IMR-90 (cell line): ENCODE measurements at regions not wholly inside any gene's neighbourhood (a gene's known extent, or its start where the extent isn't known, plus 50 kb on each side); places are given as distances from the start of the nearest gene placed in this dataset.

ENCODE experiments used
- ATAC-seq: fragments of 200-7000 bp; cut with Tn5 transposase; 2 replicates; pipeline ENCODE4 v1.9.1; 2020; ENCODE audit warnings: low read depth, mild to moderate bottlenecking, moderate library complexity
- BruUV-seq: library from RNA; stranded (reverse); fragments of 400-500 nt; replicated peaks from 2 replicates; lab custom pipeline; 2021; lab: Mats Ljungman, UMichigan
- CTCF ChIA-PET: fragments of 300-600 bp; formaldehyde crosslinking; extraction: SDS; loops from one replicate; lab custom pipeline; 2021; ENCODE audit warnings: antibody characterized with exemption; lab: Yijun Ruan, JAX
- POLR2A ChIA-PET: fragments of 300-600 bp; sonication (Branson Sonifier 250); formaldehyde crosslinking; loops from one replicate; lab custom pipeline; 2022; ENCODE audit warnings: antibody characterized with exemption; ENCODE audit not compliant: unreplicated experiment; lab: Charles Lee
- DNase-seq: peaks from one replicate; pipeline ENCODE4 v3.0.0; 2013
- H2AFZ ChIP-seq: replicated peaks from 2 replicates; pipeline ENCODE3; 2013; ENCODE audit warnings: low read length, mild to moderate bottlenecking; ENCODE audit not compliant: poor library complexity
- H2AK5ac ChIP-seq: 2 replicates; pipeline ENCODE4 v1.6.1; 2013; ENCODE audit warnings: low read depth, low read length, inconsistent platforms
- H2AK9ac ChIP-seq: replicated peaks from 2 replicates; pipeline ENCODE3; 2013; ENCODE audit warnings: mild to moderate bottlenecking, low read depth, low read length, moderate library complexity; ENCODE audit not compliant: poor library complexity
- H2BK120ac ChIP-seq: 2 replicates; pipeline ENCODE4 v1.6.1; 2013; ENCODE audit warnings: low read depth, low read length, inconsistent platforms
- H2BK15ac ChIP-seq: 3 replicates; pipeline ENCODE4 v1.6.1; 2013; ENCODE audit warnings: low read depth, low read length, inconsistent platforms
- H2BK20ac ChIP-seq: 2 replicates; pipeline ENCODE4 v1.6.1; 2013; ENCODE audit warnings: low read depth, mild to moderate bottlenecking, inconsistent platforms, low read length, moderate library complexity
- H2BK5ac ChIP-seq: 2 replicates; pipeline ENCODE4 v1.6.1; 2013; ENCODE audit warnings: mild to moderate bottlenecking, low read depth, low read length, inconsistent platforms; ENCODE audit not compliant: poor library complexity, severe bottlenecking
- H3K14ac ChIP-seq: replicated peaks from 2 replicates; pipeline ENCODE4 v1.6.1; 2013; ENCODE audit warnings: low read depth, low read length, inconsistent platforms
- H3K18ac ChIP-seq: 2 replicates; pipeline ENCODE4 v1.6.1; 2013; ENCODE audit warnings: low read depth, low read length, control low read depth
- H3K23ac ChIP-seq: 2 replicates; pipeline ENCODE4 v1.6.1; 2013; ENCODE audit warnings: low read depth, low read length, inconsistent platforms
- H3K27ac ChIP-seq: 2 replicates; pipeline ENCODE4 v1.5.1; 2013; ENCODE audit warnings: mild to moderate bottlenecking, control low read depth, low read length; ENCODE audit not compliant: insufficient read depth
- H3K27me3 ChIP-seq: 2 replicates; pipeline ENCODE4 v1.6.1; 2013; ENCODE audit warnings: low read length; ENCODE audit not compliant: control insufficient read depth, insufficient read depth
- H3K36me3 ChIP-seq: 2 replicates; pipeline ENCODE4 v1.6.1; 2013; ENCODE audit warnings: low read length, mixed read lengths; ENCODE audit not compliant: control insufficient read depth, insufficient read depth
- H3K4ac ChIP-seq: 2 replicates; pipeline ENCODE4 v1.6.1; 2013; ENCODE audit warnings: low read depth, low read length, inconsistent platforms
- H3K4me1 ChIP-seq: 2 replicates; pipeline ENCODE4 v1.6.1; 2013; ENCODE audit warnings: low read length, mixed read lengths; ENCODE audit not compliant: control insufficient read depth, insufficient read depth
- H3K4me2 ChIP-seq: 2 replicates; pipeline ENCODE4 v1.6.1; 2013; ENCODE audit warnings: low read depth, mild to moderate bottlenecking, control low read depth, low read length, moderate library complexity
- H3K4me3 ChIP-seq: 2 replicates; pipeline ENCODE4 v1.5.1; 2013; ENCODE audit warnings: low read depth, mild to moderate bottlenecking, control low read depth, low read length, moderate library complexity; ENCODE audit not compliant: insufficient read depth
- H3K56ac ChIP-seq: 2 replicates; pipeline ENCODE4 v1.6.1; 2013; ENCODE audit warnings: low read length, inconsistent platforms; ENCODE audit not compliant: insufficient read depth; ENCODE audit errors: extremely low read depth
- H3K79me1 ChIP-seq, 2 experiments: 2 replicates each; pipeline ENCODE4 v1.6.1; 2013; ENCODE audit warnings: low read length in 2 of 2, inconsistent platforms in 1 of 2, low read depth in 1 of 2
- H3K9ac ChIP-seq: 2 replicates; pipeline ENCODE4 v1.6.1; 2013; ENCODE audit warnings: low read depth, low read length, control low read depth
- H3K9me1 ChIP-seq: 2 replicates; pipeline ENCODE4 v1.6.1; 2013; ENCODE audit warnings: low read length, inconsistent platforms; ENCODE audit not compliant: insufficient read depth
- H3K9me3 ChIP-seq: 2 replicates; pipeline ENCODE4 v1.6.1; 2013; ENCODE audit warnings: low read length; ENCODE audit not compliant: control insufficient read depth, insufficient read depth
- H4K20me1 ChIP-seq: 2 replicates; pipeline ENCODE4 v1.6.1; 2013; ENCODE audit warnings: low read length, inconsistent platforms; ENCODE audit not compliant: insufficient read depth
- H4K5ac ChIP-seq: 2 replicates; pipeline ENCODE4 v1.6.1; 2013; ENCODE audit warnings: mild to moderate bottlenecking, low read depth, low read length, control low read depth
- H4K8ac ChIP-seq, 2 experiments: 2 replicates each; pipeline ENCODE4 v1.6.1; 2013; ENCODE audit warnings: low read depth in 2 of 2, low read length in 2 of 2, control low read depth in 1 of 2, inconsistent platforms in 1 of 2
- H4K91ac ChIP-seq: 2 replicates; pipeline ENCODE4 v1.6.1; 2013; ENCODE audit warnings: low read depth, low read length, inconsistent platforms; ENCODE audit not compliant: insufficient read depth
- BHLHE40 ChIP-seq: fragments of 150-350 bp; IDR thresholded peaks from 2 replicates; pipeline ENCODE4 v1.6.1; 2016; ENCODE audit warnings: mild to moderate bottlenecking, low read depth, low read length
- CEBPB ChIP-seq: IDR thresholded peaks from 2 replicates; pipeline ENCODE4 v1.6.1; 2012; ENCODE audit warnings: low read depth, low read length, improper control_type of control experiment
- ELK1 ChIP-seq: fragments of 150-350 bp; IDR thresholded peaks from 2 replicates; pipeline ENCODE4 v1.6.1; 2016; ENCODE audit warnings: low read depth, mild to moderate bottlenecking, low read length, moderate library complexity, borderline replicate concordance
- POLR2A ChIP-seq: IDR thresholded peaks from 2 replicates; pipeline ENCODE4 v1.6.1; 2012; ENCODE audit warnings: mild to moderate bottlenecking, low read depth, low read length
- RCOR1 ChIP-seq: IDR thresholded peaks from 2 replicates; pipeline ENCODE4 v1.6.1; 2012; ENCODE audit warnings: mild to moderate bottlenecking, low read length, improper control_type of control experiment; ENCODE audit not compliant: insufficient replicate concordance
- WGBS, 2 experiments: methylation state at CpG; one replicate each; pipeline versions ENCODE4 v1.1.5 to v1.1.7; 2013; ENCODE audit warnings: missing lambda C conversion rate in 2 of 2; ENCODE audit not compliant: insufficient read length in 1 of 2; ENCODE audit errors: extremely low coverage in 2 of 2; 5-methylcytosine and 5-hydroxymethylcytosine counted together
- dilution Hi-C: fragments of 300-500 bp; cut with HindIII; formaldehyde crosslinking; loops from one replicate; pipeline ENCODE4 v1.14.3; 2018; ENCODE audit warnings: low sequenced_read_pairs; ENCODE audit not compliant: unreplicated experiment
- in situ Hi-C: fragments of 300-500 bp; cut with MboI; formaldehyde crosslinking; loops from 3 replicates; pipeline ENCODE4 v1.14.3; 2019; ENCODE audit warnings: low sequenced_read_pairs, inconsistent platforms, mixed read lengths
- intact Hi-C: fragments of 100-400 bp; cut with micrococcal nuclease; formaldehyde crosslinking; loops from 2 replicates; pipeline ENCODE4 v1.10.0; 2022

GRCh38 chr15:79610021-79610420 is 177.9 kb downstream of the MINAR1 start:
- Histone ChIP-seq H2AK9ac (no peak overlapping the region), H3K23ac (no peak overlapping the region), H2AFZ (no peak overlapping the region), H4K20me1 (no peaks in the 10 kb centered on the region), H3K36me3 (no peaks in the 10 kb centered on the region), H3K14ac (no peak overlapping the region), H4K91ac (no peak overlapping the region), H3K18ac (no peak overlapping the region), H4K8ac (no peak overlapping the region), H2AK5ac (no peak overlapping the region), H3K9me1 (no peaks in the 10 kb centered on the region), H3K9me3 (no peaks in the 10 kb centered on the region), H3K56ac (no peak overlapping the region), H3K27me3 (peaks cover 24% of the 10 kb centered on the region), H2BK5ac (no peak overlapping the region), H3K79me1 (no peaks in the 10 kb centered on the region), H3K4me1 (no peaks in the 10 kb centered on the region), H3K4ac (no peak overlapping the region), H2BK120ac (no peak overlapping the region), H2BK15ac (no peak overlapping the region), H3K9ac (no peak overlapping the region), H4K5ac (no peak overlapping the region), H3K27ac (no peak overlapping the region), H3K4me2 (no peak overlapping the region), H2BK20ac (no peak overlapping the region), H3K4me3 (no peak overlapping the region)
- dilution Hi-C loops (no loop called here), in situ Hi-C loops (no loop called here), intact Hi-C loops (no loop called here)
- BruUV-seq = no TSS peak
- no CpG with 5 or more reads among the region's 3 CpGs for WGBS, 2 experiments
- POLR2A ChIA-PET = no interaction called here
- TF ChIP-seq POLR2A = no peak
- TF ChIP-seq BHLHE40 = no peak
- TF ChIP-seq ELK1 = no peak
- TF ChIP-seq RCOR1 = no peak
- TF ChIP-seq CEBPB = no peak
- CTCF ChIA-PET = interaction anchor here (1.9 kb wide), 1 partner anchor 13 kb away, joined by 6 read pairs; no protein-coding TSS in a partner anchor
- no peak for DNase-seq
- no peak for ATAC-seq
